ENCODE measurements at regions not wholly inside any gene's neighbourhood (a gene's known extent, or its start where the extent isn't known, plus 50 kb on each side); places are given as distances from the start of the nearest gene placed in this dataset.
"Not testable (repeated sequence)": the region's sequence is repeated elsewhere in the genome, so short reads cannot be mapped to it uniquely, and the experiment has no call there.

DNA sequence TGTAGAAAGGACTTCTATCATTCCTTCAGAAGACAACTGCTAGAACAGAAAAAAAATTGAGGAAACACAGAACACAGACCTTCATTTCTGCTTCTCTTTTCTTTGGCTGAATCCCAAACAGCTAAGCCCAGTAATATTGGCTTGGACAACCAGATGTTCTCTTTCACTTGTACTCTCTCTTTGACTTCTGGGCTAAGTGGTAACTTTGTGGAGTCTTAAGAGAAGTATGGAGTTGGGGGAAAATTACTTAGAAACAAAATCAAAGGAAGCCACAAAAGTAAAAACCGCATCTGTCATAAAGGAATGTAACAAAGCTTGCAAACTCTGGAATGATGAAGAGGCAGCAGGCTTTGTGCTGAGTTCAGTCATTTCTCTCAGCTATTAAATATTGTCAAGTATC is 587.5 kb downstream of the CBLN4 start:
- no peak overlapping the region for H3K27ac Mint-ChIP-seq (ENCODE audit: unreplicated experiment)
- no peaks in the 10 kb centered on the region for H3K36me3 Mint-ChIP-seq (ENCODE audit: unreplicated experiment)
- DNase-seq: no peak
- H3K4me3 Mint-ChIP-seq (ENCODE audit: unreplicated experiment): no peak overlapping the region
- no peaks in the 10 kb centered on the region for H3K4me1 Mint-ChIP-seq (ENCODE audit: low read depth, unreplicated experiment)
- no peaks in the 10 kb centered on the region for H3K27me3 Mint-ChIP-seq (ENCODE audit: unreplicated experiment)
- peaks cover 3% of the 10 kb centered on the region for H3K9me3 Mint-ChIP-seq (ENCODE audit: unreplicated experiment)
- TF ChIP-seq, protein P1, sequence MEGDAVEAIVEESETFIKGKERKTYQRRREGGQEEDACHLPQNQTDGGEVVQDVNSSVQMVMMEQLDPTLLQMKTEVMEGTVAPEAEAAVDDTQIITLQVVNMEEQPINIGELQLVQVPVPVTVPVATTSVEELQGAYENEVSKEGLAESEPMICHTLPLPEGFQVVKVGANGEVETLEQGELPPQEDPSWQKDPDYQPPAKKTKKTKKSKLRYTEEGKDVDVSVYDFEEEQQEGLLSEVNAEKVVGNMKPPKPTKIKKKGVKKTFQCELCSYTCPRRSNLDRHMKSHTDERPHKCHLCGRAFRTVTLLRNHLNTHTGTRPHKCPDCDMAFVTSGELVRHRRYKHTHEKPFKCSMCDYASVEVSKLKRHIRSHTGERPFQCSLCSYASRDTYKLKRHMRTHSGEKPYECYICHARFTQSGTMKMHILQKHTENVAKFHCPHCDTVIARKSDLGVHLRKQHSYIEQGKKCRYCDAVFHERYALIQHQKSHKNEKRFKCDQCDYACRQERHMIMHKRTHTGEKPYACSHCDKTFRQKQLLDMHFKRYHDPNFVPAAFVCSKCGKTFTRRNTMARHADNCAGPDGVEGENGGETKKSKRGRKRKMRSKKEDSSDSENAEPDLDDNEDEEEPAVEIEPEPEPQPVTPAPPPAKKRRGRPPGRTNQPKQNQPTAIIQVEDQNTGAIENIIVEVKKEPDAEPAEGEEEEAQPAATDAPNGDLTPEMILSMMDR (IDR thresholded peaks at IDR 0.05; ENCODE audit: partially characterized antibody, unreplicated experiment): no peak

DNA sequence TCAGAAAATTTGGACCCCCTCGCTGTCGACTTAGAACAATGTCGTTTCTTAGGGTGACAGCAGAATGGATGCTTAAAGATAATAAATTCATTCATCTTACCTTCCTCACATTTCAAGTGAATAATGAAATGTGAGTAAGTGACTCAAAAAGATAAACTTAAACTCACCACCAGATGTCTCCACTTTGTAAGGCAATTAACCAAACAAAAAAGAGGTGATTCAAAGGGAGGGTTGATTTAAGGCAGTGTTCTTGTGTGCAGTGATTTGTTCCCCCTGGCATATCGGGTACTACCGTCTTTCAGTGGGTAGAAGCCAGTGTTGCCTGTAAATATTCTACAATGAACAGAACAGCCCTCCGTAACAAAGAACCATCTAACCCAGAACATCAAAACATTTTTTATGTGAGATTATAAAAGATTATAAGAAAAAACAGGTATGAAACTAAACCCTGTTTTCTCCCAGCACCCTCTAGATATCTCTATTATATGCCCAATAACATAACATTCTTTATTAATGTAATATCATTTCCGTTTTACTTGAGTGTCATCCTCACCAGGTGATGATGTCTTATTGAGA is 589.7 kb downstream of the CBLN4 start:
- TF ChIP-seq, protein P1 (IDR thresholded peaks at IDR 0.05; ENCODE audit: partially characterized antibody, unreplicated experiment): no peak
- Mint-ChIP-seq H3K4me3 (ENCODE audit: unreplicated experiment) (no peak overlapping the region), H3K9me3 (ENCODE audit: unreplicated experiment) (peaks cover 3% of the 10 kb centered on the region), H3K4me1 (ENCODE audit: low read depth, unreplicated experiment) (no peaks in the 10 kb centered on the region), H3K27me3 (ENCODE audit: unreplicated experiment) (no peaks in the 10 kb centered on the region), H3K27ac (ENCODE audit: unreplicated experiment) (no peak overlapping the region), H3K36me3 (ENCODE audit: unreplicated experiment) (no peaks in the 10 kb centered on the region)
- DNase-seq: no peak

DNA sequence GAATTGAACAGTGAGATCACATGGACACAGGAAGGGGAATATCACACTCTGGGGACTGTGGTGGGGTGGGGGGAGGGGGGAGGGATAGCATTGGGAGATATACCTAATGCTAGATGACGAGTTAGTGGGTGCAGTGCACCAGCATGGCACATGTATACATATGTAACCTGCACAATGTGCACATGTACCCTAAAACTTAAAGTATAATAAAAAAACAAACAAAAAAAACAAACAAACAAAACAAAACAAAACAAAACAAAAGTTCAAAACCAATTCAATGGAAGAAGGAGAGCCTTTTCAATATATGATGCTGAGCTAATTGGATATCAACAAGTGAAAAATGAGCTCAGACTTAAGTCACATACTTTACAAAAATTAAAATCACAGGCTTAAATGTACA is 592.8 kb downstream of the CBLN4 start:
- not testable (repeated sequence) for H3K4me3 Mint-ChIP-seq (ENCODE audit: unreplicated experiment); H3K36me3 Mint-ChIP-seq (ENCODE audit: unreplicated experiment); DNase-seq; H3K27me3 Mint-ChIP-seq (ENCODE audit: unreplicated experiment); H3K9me3 Mint-ChIP-seq (ENCODE audit: unreplicated experiment); H3K27ac Mint-ChIP-seq (ENCODE audit: unreplicated experiment); H3K4me1 Mint-ChIP-seq (ENCODE audit: low read depth, unreplicated experiment)

DNA sequence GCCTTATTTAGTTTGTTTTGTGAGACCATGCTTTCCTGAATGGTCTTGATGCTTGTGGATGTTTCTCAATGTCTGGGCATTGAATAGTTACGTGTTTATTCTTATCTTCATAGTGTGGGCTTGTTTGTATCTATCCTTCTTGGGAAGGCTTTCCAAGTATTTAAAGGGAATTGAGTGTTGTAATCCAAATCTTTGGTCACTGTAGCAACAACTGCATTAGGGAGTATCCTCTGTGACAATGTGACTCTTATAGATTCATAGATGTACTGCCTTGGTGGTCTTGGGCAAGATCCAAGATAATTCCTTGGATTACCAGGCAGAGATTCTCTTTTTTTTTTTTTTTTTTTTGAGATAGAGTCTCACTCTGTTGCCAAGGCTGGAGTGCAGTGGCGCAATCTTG is 598.4 kb downstream of the CBLN4 start:
- no peak for DNase-seq
- Mint-ChIP-seq H3K4me1 (ENCODE audit: low read depth, unreplicated experiment) (no peaks in the 10 kb centered on the region), H3K9me3 (ENCODE audit: unreplicated experiment) (peaks cover 4% of the 10 kb centered on the region), H3K27me3 (ENCODE audit: unreplicated experiment) (no peaks in the 10 kb centered on the region), H3K27ac (ENCODE audit: unreplicated experiment) (no peak overlapping the region), H3K36me3 (ENCODE audit: unreplicated experiment) (no peaks in the 10 kb centered on the region), H3K4me3 (ENCODE audit: unreplicated experiment) (no peak overlapping the region)
- TF ChIP-seq, protein P1 (IDR thresholded peaks at IDR 0.05; ENCODE audit: partially characterized antibody, unreplicated experiment): no peak

DNA sequence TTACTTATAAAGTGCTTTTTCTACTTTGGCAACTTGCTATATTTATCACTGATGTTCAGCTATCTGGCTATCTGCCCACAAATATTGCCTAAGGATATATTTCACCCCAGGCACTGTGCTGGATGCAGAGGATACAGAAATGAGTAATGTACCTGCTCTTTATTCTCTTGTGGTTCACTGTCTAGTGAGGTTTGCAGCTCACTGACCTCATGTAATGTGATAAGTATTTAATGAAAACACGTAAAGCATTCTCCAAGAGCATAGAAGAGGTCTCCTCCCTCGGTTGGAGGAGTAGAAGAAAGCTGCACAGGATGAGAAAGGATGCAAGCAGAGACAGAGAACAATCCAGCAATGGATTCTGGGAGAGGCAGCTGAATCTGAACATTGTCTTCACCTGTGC is 610.7 kb downstream of the CBLN4 start:
- Mint-ChIP-seq H3K4me1 (ENCODE audit: low read depth, unreplicated experiment) (no peaks in the 10 kb centered on the region), H3K9me3 (ENCODE audit: unreplicated experiment) (peaks cover 2% of the 10 kb centered on the region), H3K4me3 (ENCODE audit: unreplicated experiment) (no peak overlapping the region), H3K36me3 (ENCODE audit: unreplicated experiment) (no peaks in the 10 kb centered on the region), H3K27ac (ENCODE audit: unreplicated experiment) (no peak overlapping the region), H3K27me3 (ENCODE audit: unreplicated experiment) (no peaks in the 10 kb centered on the region)
- no peak for DNase-seq
- TF ChIP-seq, protein P1 (IDR thresholded peaks at IDR 0.05; ENCODE audit: partially characterized antibody, unreplicated experiment): no peak

Measured in glutamatergic neuron (in vitro differentiated cells).